Left renal pelvis (tissue), 4 donors: ENCODE measurements at regions not wholly inside any gene's neighbourhood (a gene's known extent, or its start where the extent isn't known, plus 50 kb on each side); places are given as distances from the start of the nearest gene placed in this dataset.

Experiments
- DNase-seq, 4 donors: peaks; one replicate each; pipeline ENCODE4 v3.0.0-alpha.2; 2013; ENCODE audit warnings: low read depth in 4 of 4, low spot score in 3 of 4

GRCh38 chr20:61117725-61118124, 134.3 kb upstream of the CDH4 start:
- DNase-seq = no peak

- DNase-seq = no peak
Observed at GRCh38 chr20:61118429-61119224, 133.4 kb upstream of the CDH4 start.

DNA sequence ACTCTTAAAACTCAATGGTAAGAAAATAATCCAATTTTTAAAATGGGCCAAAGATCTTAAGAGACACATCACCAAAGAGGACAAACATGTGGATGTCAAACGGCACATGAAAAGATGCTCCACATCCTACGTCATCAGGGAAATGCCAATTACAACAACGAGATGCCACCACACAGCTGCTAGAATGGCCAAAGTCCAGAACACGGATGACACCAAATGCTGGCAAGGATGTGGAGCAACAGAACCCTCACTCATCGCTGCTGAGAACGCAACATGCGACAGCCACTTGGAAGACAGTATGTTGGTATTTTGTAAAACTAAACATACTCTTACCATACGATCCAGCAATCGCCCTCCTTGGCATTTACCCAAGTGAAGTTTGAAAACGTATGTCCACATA, 132.8 kb upstream of the CDH4 start:
- DNase-seq = no peak

DNA sequence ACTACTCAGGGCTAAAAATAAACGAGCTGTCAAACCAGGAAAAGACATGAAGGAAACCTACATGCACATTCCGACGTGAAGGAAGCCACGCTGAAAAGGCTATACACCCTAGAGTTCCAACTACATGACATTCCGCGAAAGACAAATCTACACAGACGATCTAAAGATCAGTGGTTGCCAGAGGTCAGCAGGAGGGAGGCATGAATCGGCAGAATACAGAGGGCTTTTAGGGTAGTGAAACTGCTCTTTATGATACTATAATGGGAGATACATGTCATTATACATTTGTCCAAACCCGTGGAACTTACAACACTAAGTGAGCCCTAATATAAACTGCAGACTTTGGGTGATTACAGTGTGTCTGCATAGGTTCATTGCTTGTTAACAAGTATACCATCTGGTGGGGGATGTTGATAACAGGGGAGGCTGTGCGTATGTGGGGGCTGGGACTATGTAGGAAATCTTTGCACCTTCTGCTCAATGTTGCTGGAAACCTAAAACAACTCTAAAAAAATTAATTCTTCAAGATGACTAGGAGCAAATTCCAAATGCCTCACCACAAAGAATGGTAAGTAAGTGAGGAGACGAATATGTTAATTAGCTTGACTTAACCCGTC, 132.2 kb upstream of the CDH4 start:
- no peak for DNase-seq

GRCh38 chr20:61120595-61121515, 131.2 kb upstream of the CDH4 start:
- no peak for DNase-seq

DNA sequence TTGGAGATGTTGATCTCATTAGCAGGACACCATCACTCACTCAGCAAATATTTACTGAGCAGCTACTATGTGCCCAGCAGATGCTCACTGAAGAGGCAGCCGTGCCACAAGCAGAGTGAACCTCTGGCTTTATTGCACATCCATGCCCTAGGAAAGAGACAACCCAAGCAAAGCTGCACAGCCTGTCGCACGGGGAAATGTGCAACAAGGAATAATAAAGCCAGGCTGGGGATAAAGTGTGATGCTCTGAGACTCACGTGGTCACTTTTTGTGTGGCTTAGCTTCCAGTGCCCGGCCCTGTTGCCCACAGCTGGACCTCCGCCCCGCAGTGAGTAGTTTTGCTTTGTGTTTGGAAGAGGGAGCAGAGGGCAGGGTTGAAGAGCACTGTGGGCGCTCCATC, 130.4 kb upstream of the CDH4 start:
- no peak for DNase-seq

DNA sequence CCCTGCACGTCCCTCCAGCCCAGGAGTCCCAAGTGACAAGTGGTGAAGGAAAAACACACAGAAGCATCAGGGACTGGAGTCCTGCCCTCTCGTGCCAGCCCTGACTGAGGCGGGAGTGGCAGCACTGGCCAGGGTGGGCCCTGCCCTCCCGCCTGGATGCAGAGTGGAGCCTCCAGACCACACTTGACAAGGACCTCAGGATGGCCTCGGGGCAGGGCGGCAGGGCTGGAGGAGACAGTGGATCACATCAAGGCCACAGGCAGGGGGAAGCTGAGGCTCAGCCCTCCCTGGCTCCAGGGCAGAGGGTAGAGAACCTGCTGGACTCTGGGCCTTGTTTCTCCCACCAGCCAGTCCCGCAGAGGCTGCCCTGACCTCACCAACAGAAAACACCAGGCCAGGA, 128.8 kb upstream of the CDH4 start:
- DNase-seq = no peak

GRCh38 chr20:61123751-61124368, 128.2 kb upstream of the CDH4 start:
- no peak for DNase-seq

DNA sequence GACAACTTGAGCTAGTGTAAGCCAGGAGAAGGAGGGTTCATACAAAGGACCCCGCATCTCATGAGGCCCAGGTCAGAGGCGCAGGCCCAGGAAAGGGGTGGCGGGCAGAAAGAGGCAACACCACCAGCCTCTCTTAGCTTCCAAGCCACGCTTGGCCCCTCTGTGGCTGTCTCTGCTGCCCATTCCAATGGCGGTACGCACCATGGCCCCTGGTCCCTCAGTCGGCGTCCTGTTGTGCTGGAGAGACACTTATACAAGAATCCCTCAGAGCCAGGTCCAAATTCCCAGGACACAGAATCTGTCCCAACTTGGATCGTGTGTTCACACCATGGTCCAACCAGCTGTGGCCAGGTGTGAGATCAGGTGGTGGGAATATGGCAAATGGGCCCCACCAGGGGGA, 127.0 kb upstream of the CDH4 start:
- DNase-seq = no peak

DNA sequence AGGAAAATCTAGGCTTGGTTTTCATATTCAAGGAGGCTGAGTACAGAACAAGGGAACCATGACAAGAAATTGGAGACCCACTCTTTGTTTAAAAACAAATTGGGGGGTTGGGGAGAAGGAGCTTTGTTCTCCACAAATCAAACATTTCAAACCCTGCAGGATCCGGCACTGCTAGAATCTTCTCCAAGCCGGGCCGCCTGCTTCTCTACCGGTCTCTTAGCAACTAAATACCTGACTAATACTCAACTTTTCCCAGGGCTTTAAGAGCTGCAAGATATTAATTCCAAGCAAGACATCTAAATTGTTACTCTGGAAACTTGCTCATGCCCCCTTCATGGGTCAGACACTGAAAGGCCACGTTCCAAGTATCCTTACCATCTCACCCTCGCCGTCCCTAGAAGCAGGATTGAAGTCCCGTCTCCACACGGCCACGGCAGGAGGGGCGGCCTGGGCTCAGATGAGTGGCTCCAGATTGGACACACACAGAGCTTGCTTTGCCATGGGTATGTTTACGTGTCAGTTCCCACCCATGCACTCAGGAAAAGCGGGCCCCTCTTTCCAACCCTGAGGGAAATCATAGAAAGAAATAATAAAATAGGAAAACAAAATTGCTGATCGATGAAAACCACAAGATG, 126.4 kb upstream of the CDH4 start:
- no peak for DNase-seq

DNA sequence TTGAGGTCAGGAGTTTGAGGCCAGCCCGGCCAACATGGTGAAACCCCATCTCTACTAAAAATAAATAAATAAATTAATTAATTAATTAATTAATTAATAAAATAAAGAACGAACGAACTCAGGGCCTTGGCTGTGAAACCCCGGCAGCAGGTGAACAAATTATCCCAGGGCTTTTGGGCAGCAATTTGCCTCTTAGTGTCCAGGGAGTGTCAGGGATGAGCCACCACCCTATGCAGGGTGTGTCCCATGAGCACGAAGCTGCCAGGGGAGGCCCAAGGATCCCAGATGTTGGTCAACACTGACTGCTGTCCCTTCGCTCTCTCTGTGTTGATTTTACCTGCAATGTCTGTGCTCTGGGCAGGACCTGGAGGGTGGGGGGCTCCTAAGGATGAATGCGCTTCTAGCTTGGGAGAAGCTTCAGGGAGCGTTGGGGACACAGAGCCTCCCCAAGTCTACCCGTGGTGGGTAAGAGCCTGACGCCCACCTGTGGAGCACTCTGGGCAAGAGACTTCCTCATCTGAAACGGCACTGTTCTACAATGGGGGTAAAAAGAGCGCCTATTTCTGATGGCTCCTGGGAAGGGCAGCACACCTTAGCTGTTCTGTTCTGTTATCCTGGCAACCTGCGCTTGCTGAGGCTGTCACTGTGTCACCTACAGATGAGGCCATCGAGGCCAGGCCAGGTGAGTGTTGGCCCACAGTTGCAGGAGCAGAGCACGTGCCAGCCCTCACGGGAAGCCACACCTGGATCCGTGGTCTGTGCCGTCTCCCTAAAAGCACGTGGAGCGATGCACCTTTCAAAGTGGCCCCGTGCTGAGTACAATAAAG, 125.5 kb upstream of the CDH4 start:
- no peak for DNase-seq

DNA sequence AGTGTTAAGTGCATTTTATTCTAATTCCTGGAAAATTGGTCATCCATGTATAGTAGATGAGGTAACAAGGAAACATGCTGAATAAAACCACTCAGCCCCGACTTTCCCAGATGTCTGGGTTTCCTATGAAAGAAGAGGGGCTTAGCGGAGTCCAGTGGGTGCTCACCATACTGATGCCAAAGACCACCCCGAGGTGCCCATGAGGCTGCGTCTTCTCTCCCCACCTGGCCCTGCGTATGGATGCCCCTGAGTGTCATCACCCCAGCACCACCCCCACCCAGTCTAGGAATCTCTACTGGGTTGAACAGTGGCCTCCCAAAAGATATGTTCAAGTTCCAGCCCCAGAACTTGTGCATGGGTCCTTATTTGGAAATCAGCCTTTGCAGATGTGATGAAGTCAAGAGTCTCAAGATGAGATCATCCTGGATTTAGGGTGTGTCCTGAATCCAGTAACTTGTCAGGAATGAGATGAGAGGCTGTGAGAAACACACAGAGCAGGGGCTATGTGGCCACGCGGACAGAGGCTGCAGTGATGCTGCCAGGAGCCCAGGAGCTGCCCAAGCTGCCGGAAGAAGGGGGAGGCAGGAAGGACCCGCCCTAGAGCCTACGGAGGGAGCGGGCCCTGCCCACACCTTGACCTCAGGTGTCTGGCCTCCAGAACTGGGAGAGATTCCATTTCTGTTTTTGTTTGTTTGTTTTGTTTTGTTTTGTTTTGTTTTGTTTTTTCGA, 124.6 kb upstream of the CDH4 start:
- DNase-seq = no peak

DNA sequence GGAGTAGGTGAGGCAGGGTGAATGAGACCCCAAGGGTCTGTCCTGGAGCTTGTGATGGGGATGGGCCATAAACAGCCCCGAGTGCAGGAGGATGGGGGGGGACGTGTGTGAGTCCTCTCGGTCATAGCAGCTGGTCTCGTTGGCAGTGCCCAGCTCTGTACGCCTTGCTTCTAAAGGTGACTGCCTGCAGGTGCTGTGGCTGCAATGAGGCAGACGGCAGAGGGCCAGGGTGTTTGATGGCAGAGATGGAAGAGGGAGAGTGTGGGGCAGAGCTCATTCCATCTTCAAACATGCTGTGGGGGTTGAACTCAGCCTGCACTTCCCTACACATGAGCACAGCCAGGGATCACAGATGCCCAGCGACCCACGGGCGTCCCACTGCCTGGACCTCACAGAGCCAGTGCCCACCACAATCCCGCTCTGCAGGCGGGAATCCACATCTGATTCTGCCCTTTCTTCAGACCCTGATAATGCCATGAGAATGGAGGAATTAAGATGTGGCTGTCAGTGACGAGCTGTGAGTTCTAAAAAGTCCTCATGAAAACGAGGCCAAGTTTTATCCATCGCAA, 123.3 kb upstream of the CDH4 start:
- DNase-seq = no peak

- no peak for DNase-seq
Observed at GRCh38 chr20:61129311-61129710, 122.8 kb upstream of the CDH4 start.

GRCh38 chr20:61130156-61130555, 121.9 kb upstream of the CDH4 start:
- no peak for DNase-seq

DNA sequence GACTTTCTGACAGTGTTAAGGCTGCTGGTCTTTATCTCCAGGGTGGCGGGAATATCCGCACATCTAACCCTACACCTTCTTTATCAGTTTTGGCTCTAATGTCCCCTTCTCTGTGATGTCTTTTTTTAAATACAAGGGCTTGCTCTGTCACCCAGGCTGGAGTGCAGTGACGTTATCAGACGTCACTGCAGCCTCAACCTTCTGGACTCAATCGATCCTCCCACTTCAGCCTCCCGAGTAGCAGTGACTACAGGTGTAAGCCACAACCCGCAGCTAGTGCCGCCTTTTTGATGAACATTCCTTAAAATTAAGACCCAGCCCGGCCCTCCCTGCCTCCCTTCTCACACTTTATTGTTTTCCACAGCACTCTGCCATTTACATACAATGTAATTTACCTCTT, 120.1 kb upstream of the CDH4 start:
- DNase-seq = no peak

- no peak for DNase-seq
Observed at GRCh38 chr20:61133611-61134010, 118.5 kb upstream of the CDH4 start.

GRCh38 chr20:61134296-61135030, 117.6 kb upstream of the CDH4 start:
- no peak for DNase-seq
